A549 (cell line): ENCODE measurements at regions not wholly inside any gene's neighbourhood (a gene's known extent, or its start where the extent isn't known, plus 50 kb on each side); places are given as distances from the start of the nearest gene placed in this dataset.

Source experiments
- ATAC-seq, 2 experiments: fragments of 200-7000 bp in 1 of 2; fragments of >200 bp in 1 of 2; cut with Nextera tagmentation in 1 of 2; cut with Tn5 transposase in 1 of 2; 3 replicates each; pipeline versions ENCODE4 v1.8.0 to v1.9.1; 2018 to 2020; ENCODE audit warnings: mild to moderate bottlenecking in 1 of 2, moderate library complexity in 1 of 2
- CTCF ChIA-PET: fragments of 300-600 bp; sonication (Branson Sonifier 250); formaldehyde crosslinking; extraction: SDS; loops from one replicate; lab custom pipeline; 2021; ENCODE audit warnings: antibody characterized with exemption, inconsistent platforms; lab: Yijun Ruan, JAX
- POLR2A ChIA-PET: fragments of 350-600 bp; formaldehyde crosslinking; extraction: SDS; loops from one replicate; lab custom pipeline; 2021; ENCODE audit warnings: antibody characterized with exemption, inconsistent platforms; lab: Yijun Ruan, JAX
- DNase-seq, 2 experiments: peaks; one replicate each; pipeline versions ENCODE4 v3.0.0 to v3.0.0-alpha.2; 2011 to 2016; ENCODE audit warnings: low read depth in 1 of 2, low spot score in 1 of 2
- FAIRE-seq: peaks from 2 replicates; lab custom pipeline; 2011; peaks lifted over from hg19 to GRCh38; lab: Jason Lieb, UNC
- H3K27ac ChIP-seq, 2 experiments: fragments of >200 bp; sonication (Bioruptor Twin); formaldehyde crosslinking; 3 replicates each; pipeline ENCODE4 v1.5.1; 2016 to 2017
- H3K4me1 ChIP-seq: fragments of >200 bp; sonication (Bioruptor Twin); formaldehyde crosslinking; 3 replicates; pipeline ENCODE4 v1.6.1; 2016
- H3K4me2 ChIP-seq: fragments of >200 bp; sonication (Bioruptor Twin); formaldehyde crosslinking; 3 replicates; pipeline ENCODE4 v1.6.1; 2016
- H3K4me3 ChIP-seq: fragments of >200 bp; sonication (Bioruptor Twin); formaldehyde crosslinking; 3 replicates; pipeline ENCODE4 v1.5.1; 2016
- H3K9me3 ChIP-seq: fragments of >200 bp; sonication (Bioruptor Twin); formaldehyde crosslinking; 3 replicates; pipeline ENCODE4 v1.6.1; 2016
- CBX8 ChIP-seq: fragments of 200-600 bp; sonication (generic); IDR thresholded peaks from 2 replicates; pipeline ENCODE4 v1.6.1; 2016
- CHD4 ChIP-seq: fragments of 200-600 bp; sonication (generic); IDR thresholded peaks from 2 replicates; pipeline ENCODE4 v1.6.1; 2016; ENCODE audit warnings: antibody characterized with exemption, mild to moderate bottlenecking, borderline replicate concordance
- EHMT2 ChIP-seq: fragments of 200-600 bp; sonication (generic); IDR thresholded peaks from 2 replicates; pipeline ENCODE4 v1.6.1; 2016; ENCODE audit warnings: antibody characterized with exemption, low read depth, mild to moderate bottlenecking, moderate library complexity
- FOSL2 ChIP-seq, 2 experiments: fragments of 450-650 bp in 1 of 2; fragments of >200 bp in 1 of 2; sonication (Bioruptor Twin) in 1 of 2; formaldehyde crosslinking; IDR thresholded peaks; 2 replicates each; pipeline versions ENCODE4 v1.5.0 to v1.6.1; 2016 to 2020; ENCODE audit warnings: mild to moderate bottlenecking in 1 of 2, moderate library complexity in 1 of 2
- HEYL ChIP-seq: fragments of 250-450 bp; sonication (Bioruptor Pico); IDR thresholded peaks from 2 replicates; pipeline ENCODE4 v1.8.0; 2021; ENCODE audit warnings: mild to moderate bottlenecking, moderate library complexity
- HOXA7 ChIP-seq: fragments of 250-450 bp; sonication (Bioruptor Pico); IDR thresholded peaks from 2 replicates; pipeline ENCODE4 v1.5.0; 2020; ENCODE audit warnings: mild to moderate bottlenecking, moderate library complexity
- HOXB5 ChIP-seq: fragments of 250-450 bp; sonication (Bioruptor Pico); IDR thresholded peaks from 2 replicates; pipeline ENCODE4 v1.5.0; 2020; ENCODE audit warnings: mild to moderate bottlenecking, moderate library complexity
- KDM1A ChIP-seq: fragments of 200-600 bp; sonication (generic); IDR thresholded peaks from 2 replicates; pipeline ENCODE4 v1.6.1; 2016; ENCODE audit warnings: low read depth, mild to moderate bottlenecking
- KDM5A ChIP-seq: fragments of 200-600 bp; sonication (generic); IDR thresholded peaks from 2 replicates; pipeline ENCODE4 v1.6.1; 2016; ENCODE audit warnings: antibody characterized with exemption, mild to moderate bottlenecking
- MAX ChIP-seq: IDR thresholded peaks from 2 replicates; pipeline ENCODE4 v1.6.1; 2012
- MYC ChIP-seq: IDR thresholded peaks from 2 replicates; pipeline ENCODE4 v1.6.1; 2012; ENCODE audit warnings: mild to moderate bottlenecking, inconsistent platforms, low read length, improper control_type of control experiment, borderline replicate concordance
- NFE2L2 ChIP-seq: fragments of 150-350 bp; conservative IDR thresholded peaks from 2 replicates; pipeline ENCODE4 v1.6.1; 2014; ENCODE audit warnings: low read length
- NPAS2 ChIP-seq: fragments of 250-450 bp; sonication (Bioruptor Pico); IDR thresholded peaks from 2 replicates; pipeline ENCODE4 v1.8.0; 2022; ENCODE audit warnings: mild to moderate bottlenecking, moderate library complexity, borderline replicate concordance
- PHF8 ChIP-seq: fragments of 200-600 bp; sonication (generic); IDR thresholded peaks from 2 replicates; pipeline ENCODE4 v1.6.1; 2016; ENCODE audit warnings: low read depth, mild to moderate bottlenecking, antibody characterized with exemption, moderate library complexity, borderline replicate concordance
- POLR2AphosphoS2 ChIP-seq: conservative IDR thresholded peaks from 2 replicates; pipeline ENCODE4 v1.6.1; 2012; ENCODE audit warnings: low read length, improper control_type of control experiment, inconsistent platforms
- RAD21 ChIP-seq, 2 experiments: fragments of >200 bp in 1 of 2; sonication (Bioruptor Twin) in 1 of 2; formaldehyde crosslinking in 1 of 2; IDR thresholded peaks in 1 of 2; conservative IDR thresholded peaks in 1 of 2; 2 replicates in 1 of 2; 3 replicates in 1 of 2; pipeline ENCODE4 v1.6.1; 2012 to 2018; ENCODE audit warnings: inconsistent platforms in 1 of 2
- RFX5 ChIP-seq: fragments of 450-650 bp; IDR thresholded peaks from 2 replicates; pipeline ENCODE4 v1.7.1; 2014; ENCODE audit warnings: antibody characterized with exemption, mild to moderate bottlenecking, moderate library complexity
- TP53 ChIP-seq: fragments of 250-450 bp; sonication (Bioruptor Pico); IDR thresholded peaks from 2 replicates; pipeline ENCODE4 v1.5.0; 2021; ENCODE audit warnings: mild to moderate bottlenecking, moderate library complexity
- WGBS: methylation state at CpG from one replicate; pipeline ENCODE4 v1.1.6; 2017; ENCODE audit errors: missing lambda C conversion rate; 5-methylcytosine and 5-hydroxymethylcytosine counted together
- TF ChIP-seq, protein P1 (sequence below): fragments of 250-450 bp; sonication (Bioruptor Pico); IDR thresholded peaks from 2 replicates; pipeline ENCODE4 v1.5.0; 2021; ENCODE audit warnings: mild to moderate bottlenecking, moderate library complexity, borderline replicate concordance
- TF ChIP-seq, protein P2 (sequence below): fragments of 450-650 bp; IDR thresholded peaks from 2 replicates; pipeline ENCODE4 v1.6.1; 2014; ENCODE audit warnings: antibody characterized with exemption
- TF ChIP-seq, protein P3 (sequence below): IDR thresholded peaks from 2 replicates; pipeline ENCODE4 v1.6.1; 2012; ENCODE audit warnings: low read depth, borderline replicate concordance

DNA sequence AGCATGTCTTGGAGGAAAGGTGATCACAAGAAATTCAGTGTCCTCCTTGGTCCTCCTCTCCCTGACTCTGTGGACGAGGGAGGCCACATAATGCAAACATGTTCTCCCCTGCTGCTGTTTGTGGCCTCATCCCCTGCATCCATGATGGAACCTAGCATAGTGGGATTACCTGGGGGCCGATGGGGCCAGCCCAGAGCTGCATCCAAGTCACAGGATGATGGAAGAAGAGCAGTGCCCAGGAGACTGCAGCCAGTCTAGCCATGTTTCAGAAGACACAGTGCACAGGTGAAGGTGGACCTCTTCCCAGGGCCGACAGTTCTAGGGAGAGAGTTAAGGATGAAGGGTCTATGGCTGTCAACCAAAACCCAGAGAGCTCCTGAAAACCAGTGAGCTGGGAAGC lies 213.6 kb upstream of the B3GAT1 start:
- FAIRE-seq = no peak
- CTCF ChIA-PET = no interaction called here
- H3K9me3 ChIP-seq = no peaks in the 10 kb centered on the region
- no peak for TF ChIP-seq RFX5
- TF ChIP-seq TP53 (CRISPR knock-in tag) = no peak
- TF ChIP-seq CHD4 = no peak
- no peak for TF ChIP-seq POLR2AphosphoS2
- TF ChIP-seq, all 56 proteins: peak for 0
- Histone ChIP-seq H3K4me2 (no peak overlapping the region), H3K4me1 (no peaks in the 10 kb centered on the region), H3K4me3 (no peak overlapping the region), H3K27ac (no peak overlapping the region)
- 7% methylated on average over 3 of the region's 3 CpGs for WGBS
- ATAC-seq = no peak
- POLR2A ChIA-PET = no interaction called here
- DNase-seq = no peak

DNA sequence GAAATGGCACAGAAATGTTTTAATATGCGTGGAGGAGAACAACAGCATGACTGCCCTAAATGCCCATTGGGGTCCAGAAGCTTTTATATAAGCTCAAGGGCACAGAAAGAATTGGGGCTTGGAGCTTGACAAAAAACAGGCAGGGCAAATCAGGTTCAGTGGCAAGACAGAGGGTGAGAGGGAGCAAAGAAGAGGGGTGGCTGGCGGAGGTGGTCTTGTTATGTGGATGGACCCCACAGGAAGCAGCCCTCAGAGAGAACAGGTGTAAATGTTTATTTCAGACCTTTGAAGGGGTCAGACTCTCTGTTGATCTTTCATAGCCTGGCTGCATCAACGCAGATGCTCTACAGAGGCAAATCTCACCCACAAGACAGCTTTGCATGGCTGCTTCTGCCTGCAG lies 213.1 kb upstream of the B3GAT1 start:
- 20% methylated on average over 3 of the region's 3 CpGs for WGBS
- no peak overlapping the region for H3K4me2 ChIP-seq
- no peaks in the 10 kb centered on the region for H3K9me3 ChIP-seq
- FAIRE-seq (no peak), ATAC-seq (no peak), DNase-seq (no peak)
- POLR2A ChIA-PET = no interaction called here
- H3K4me3 ChIP-seq = no peak overlapping the region
- H3K4me1 ChIP-seq = no peaks in the 10 kb centered on the region
- TF ChIP-seq PHF8 (no peak), HOXB5 (CRISPR knock-in tag) (no peak), MAX (no peak), MYC (no peak), RAD21 (conservative IDR thresholded peaks at IDR 0.05 in 1 of 2, IDR thresholded peaks at IDR 0.05 in 1 of 2) (no peak), FOSL2 (IDR thresholded peaks at IDR 0.05) (no peak), FOSL2 (CRISPR knock-in tag; IDR thresholded peaks at IDR 0.05) (no peak), NFE2L2 (no peak), CBX8 (no peak), KDM5A (no peak), NPAS2 (CRISPR knock-in tag) (no peak), HEYL (no peak), EHMT2 (no peak), KDM1A (no peak), RFX5 (no peak), HOXA7 (no peak)
- TF ChIP-seq, protein P1, sequence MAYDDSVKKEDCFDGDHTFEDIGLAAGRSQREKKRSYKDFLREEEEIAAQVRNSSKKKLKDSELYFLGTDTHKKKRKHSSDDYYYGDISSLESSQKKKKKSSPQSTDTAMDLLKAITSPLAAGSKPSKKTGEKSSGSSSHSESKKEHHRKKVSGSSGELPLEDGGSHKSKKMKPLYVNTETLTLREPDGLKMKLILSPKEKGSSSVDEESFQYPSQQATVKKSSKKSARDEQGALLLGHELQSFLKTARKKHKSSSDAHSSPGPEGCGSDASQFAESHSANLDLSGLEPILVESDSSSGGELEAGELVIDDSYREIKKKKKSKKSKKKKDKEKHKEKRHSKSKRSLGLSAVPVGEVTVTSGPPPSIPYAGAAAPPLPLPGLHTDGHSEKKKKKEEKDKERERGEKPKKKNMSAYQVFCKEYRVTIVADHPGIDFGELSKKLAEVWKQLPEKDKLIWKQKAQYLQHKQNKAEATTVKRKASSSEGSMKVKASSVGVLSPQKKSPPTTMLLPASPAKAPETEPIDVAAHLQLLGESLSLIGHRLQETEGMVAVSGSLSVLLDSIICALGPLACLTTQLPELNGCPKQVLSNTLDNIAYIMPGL (CRISPR knock-in tag) = no peak
- TF ChIP-seq, protein P2, sequence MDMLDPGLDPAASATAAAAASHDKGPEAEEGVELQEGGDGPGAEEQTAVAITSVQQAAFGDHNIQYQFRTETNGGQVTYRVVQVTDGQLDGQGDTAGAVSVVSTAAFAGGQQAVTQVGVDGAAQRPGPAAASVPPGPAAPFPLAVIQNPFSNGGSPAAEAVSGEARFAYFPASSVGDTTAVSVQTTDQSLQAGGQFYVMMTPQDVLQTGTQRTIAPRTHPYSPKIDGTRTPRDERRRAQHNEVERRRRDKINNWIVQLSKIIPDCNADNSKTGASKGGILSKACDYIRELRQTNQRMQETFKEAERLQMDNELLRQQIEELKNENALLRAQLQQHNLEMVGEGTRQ = no peak
- TF ChIP-seq, protein P3, sequence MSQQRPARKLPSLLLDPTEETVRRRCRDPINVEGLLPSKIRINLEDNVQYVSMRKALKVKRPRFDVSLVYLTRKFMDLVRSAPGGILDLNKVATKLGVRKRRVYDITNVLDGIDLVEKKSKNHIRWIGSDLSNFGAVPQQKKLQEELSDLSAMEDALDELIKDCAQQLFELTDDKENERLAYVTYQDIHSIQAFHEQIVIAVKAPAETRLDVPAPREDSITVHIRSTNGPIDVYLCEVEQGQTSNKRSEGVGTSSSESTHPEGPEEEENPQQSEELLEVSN = no peak
- H3K27ac ChIP-seq = no peak overlapping the region
- CTCF ChIA-PET = no interaction called here
